ENCODE measurements at regions not wholly inside any gene's neighbourhood (a gene's known extent, or its start where the extent isn't known, plus 50 kb on each side); places are given as distances from the start of the nearest gene placed in this dataset.
A peak's percentile ranks its signal among the peaks of the same experiment; 100 is the strongest.

GRCh38 chr12:124114316-124114715 lies 141.3 kb downstream of the ZNF664 start:
- H2BK20ac ChIP-seq (ENCODE audit: low read length): 0 out of 2 replicates have a peak overlapping the region, but pooled peaks have one; percentile 15
- H3K36me3 ChIP-seq (ENCODE audit: control insufficient read depth in 2 of 4, insufficient read depth in 4 of 4, low read length in 3 of 4): no peaks in the 10 kb centered on the region
- WGBS, 2 experiments (ENCODE audit: extremely low coverage in 1 of 2, insufficient coverage in 1 of 2, insufficient read length in 1 of 2, insufficient replicate concordance in 2 of 2, low coverage in 1 of 2, low lambda C conversion rate in 2 of 2, missing lambda C conversion rate in 1 of 2): 88% methylated on average over 2 of the region's 2 CpGs; no CpG with 5 or more reads in 1 of the 2 experiments
- no peak overlapping the region for H2AFZ ChIP-seq (ENCODE audit: low read length)
- H3K4me1 ChIP-seq (replicated peaks in 1 of 4; ENCODE audit: control insufficient read depth in 3 of 4, insufficient read depth in 4 of 4, low read length in 3 of 4): peaks cover 2 to 22% (median 5%) of the 10 kb centered on the region in 4 experiments; a peak in 6 of 7 replicates
- H3K27ac ChIP-seq (ENCODE audit: low read depth, low read length): no peak overlapping the region
- H3K79me2 ChIP-seq (ENCODE audit: control insufficient read depth in 1 of 2, insufficient read depth in 2 of 2, low read length in 2 of 2): no peaks in the 10 kb centered on the region
- H3K9me3 ChIP-seq (ENCODE audit: insufficient read depth in 2 of 2, low read depth in 1 of 2, low read length in 1 of 2): peaks cover 0 to 4% of the 10 kb centered on the region in 2 experiments; a peak in 2 of 4 replicates
- H3K23me2 ChIP-seq (ENCODE audit: low read depth, low read length): no peaks in the 10 kb centered on the region
- no peak overlapping the region for H3K14ac ChIP-seq (ENCODE audit: insufficient read length)
- ChIA-PET CTCF (ENCODE audit: partially characterized antibody) (no interaction called here), POLR2A (ENCODE audit: partially characterized antibody) (interaction anchor here (1.1 to 1.6 kb wide), 3 partner anchors 13 to 27 kb away, joined by 3 read pairs; no protein-coding TSS in a partner anchor)
- no peaks in the 10 kb centered on the region for H4K20me1 ChIP-seq (replicated peaks in 1 of 2; ENCODE audit: control insufficient read depth in 1 of 2, insufficient read depth in 2 of 2, low read length in 2 of 2)
- no peak overlapping the region for H3K56ac ChIP-seq (replicated peaks; ENCODE audit: insufficient read length, low read depth, low read length)
- no peaks in the 10 kb centered on the region; a peak in 1 of 7 replicates for H3K27me3 ChIP-seq (replicated peaks in 1 of 4; ENCODE audit: control insufficient read depth in 3 of 4, extremely low read depth in 1 of 4, insufficient read depth in 3 of 4, low read length in 3 of 4)
- no peak overlapping the region; the same call in 1 of the 2 replicates for H2BK12ac ChIP-seq (ENCODE audit: low read depth, low read length)
- DNase-seq (ENCODE audit: low read depth in 1 of 2, low spot score in 2 of 2) (no peak), FAIRE-seq (no peak)
- H3K79me1 ChIP-seq (ENCODE audit: low read depth, low read length): no peaks in the 10 kb centered on the region; the same call in 1 of the 2 replicates
- H3K23ac ChIP-seq (ENCODE audit: insufficient read length): no peak overlapping the region
- no peak overlapping the region for H4K5ac ChIP-seq (ENCODE audit: insufficient read length, low read depth, low read length)
- no peak overlapping the region for H3K4me3 ChIP-seq (ENCODE audit: extremely low read depth in 1 of 4, insufficient read depth in 2 of 4, low read depth in 3 of 4, low read length in 4 of 4)
- H2BK120ac ChIP-seq (replicated peaks; ENCODE audit: low read depth, low read length): no peak overlapping the region
- TF ChIP-seq SRF (IDR thresholded peaks at IDR 0.05; ENCODE audit: low read depth, low read length): no peak
- TF ChIP-seq EZH2 (IDR thresholded peaks at IDR 0.05; ENCODE audit: low read depth, low read length, severe bottlenecking): no peak
- TF ChIP-seq SP4 (IDR thresholded peaks at IDR 0.05; ENCODE audit: low read length): no peak
- TF ChIP-seq SIN3A (conservative IDR thresholded peaks at IDR 0.05 in 1 of 2, IDR thresholded peaks at IDR 0.05 in 1 of 2; ENCODE audit: low read depth in 1 of 2, low read length in 2 of 2): no peak
- no peak for TF ChIP-seq USF2 (IDR thresholded peaks at IDR 0.05; ENCODE audit: low read length)
- no peak for TF ChIP-seq CEBPB (IDR thresholded peaks at IDR 0.05; ENCODE audit: low read depth, low read length)
- no peak for TF ChIP-seq TAF1 (IDR thresholded peaks at IDR 0.05; ENCODE audit: low read depth, low read length)
- H2BK5ac ChIP-seq (ENCODE audit: low read depth, low read length): no peak overlapping the region; the same call in 1 of the 2 replicates
- no peak overlapping the region for H3K4me2 ChIP-seq (ENCODE audit: insufficient read depth in 1 of 2, low read depth in 2 of 2, low read length in 2 of 2)
- H2BK15ac ChIP-seq (ENCODE audit: low read length): no peak overlapping the region
- H3K18ac ChIP-seq (ENCODE audit: extremely low read depth, low read length): no peak overlapping the region
- no peak overlapping the region for H3K9ac ChIP-seq (replicated peaks in 1 of 4; ENCODE audit: extremely low read depth in 1 of 4, low read depth in 3 of 4, low read length in 3 of 4)
- H3K4ac ChIP-seq (replicated peaks; ENCODE audit: insufficient read length, low read depth, low read length): no peak overlapping the region
- no peak overlapping the region for H2AK5ac ChIP-seq (ENCODE audit: low read depth, low read length)
- H4K8ac ChIP-seq (ENCODE audit: extremely low read depth, insufficient read depth, low read length): no peak overlapping the region
- H4K91ac ChIP-seq (replicated peaks; ENCODE audit: insufficient read length, low read length): no peak overlapping the region
